ENCODE measurements at regions not wholly inside any gene's neighbourhood (a gene's known extent, or its start where the extent isn't known, plus 50 kb on each side); places are given as distances from the start of the nearest gene placed in this dataset.

DNA sequence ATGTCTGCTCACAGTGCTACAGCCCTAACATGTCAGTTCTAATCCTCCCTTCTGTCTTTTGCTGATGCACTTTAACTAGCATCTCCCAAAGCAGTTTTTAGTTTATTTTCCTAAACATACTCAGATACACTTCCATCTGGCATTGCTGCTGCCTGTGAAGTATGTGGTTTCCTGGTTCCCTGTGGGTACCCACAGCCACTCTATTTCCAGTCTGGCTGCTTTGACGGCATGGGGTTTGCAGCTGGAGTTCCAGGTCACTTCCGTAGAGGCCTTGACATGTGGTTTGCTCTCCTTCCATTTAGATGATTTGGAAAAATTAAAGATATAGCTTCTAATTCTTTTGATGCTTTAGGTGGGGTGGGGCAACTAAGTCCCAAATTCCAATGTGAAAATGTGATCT, 375.5 kb downstream of the PCDH20 start:
- H3K36me3 Mint-ChIP-seq: no peaks in the 10 kb centered on the region
- DNase-seq (ENCODE audit: low spot score) (no peak), ATAC-seq (no peak)
- peaks cover 15% of the 10 kb centered on the region for H3K4me1 Mint-ChIP-seq
- no peak overlapping the region for H3K4me3 Mint-ChIP-seq
- H3K27ac Mint-ChIP-seq: no peak overlapping the region
- ChIA-PET CTCF (no interaction called here), POLR2A (no interaction called here)
- H3K27me3 Mint-ChIP-seq (ENCODE audit: low read depth): no peaks in the 10 kb centered on the region
- TF ChIP-seq GRHL2 (CRISPR knock-in tag; IDR thresholded peaks at IDR 0.05; ENCODE audit: insufficient replicate concordance, severe bottlenecking): no peak
- no peak for TF ChIP-seq ZNF121 (CRISPR knock-in tag; IDR thresholded peaks at IDR 0.05)
- no peak for TF ChIP-seq FOXP1 (CRISPR knock-in tag; IDR thresholded peaks at IDR 0.05; ENCODE audit: borderline replicate concordance)
- TF ChIP-seq ZNF263 (CRISPR knock-in tag; IDR thresholded peaks at IDR 0.05; ENCODE audit: low read depth): no peak
- TF ChIP-seq E2F4 (CRISPR knock-in tag; IDR thresholded peaks at IDR 0.05; ENCODE audit: borderline replicate concordance, low read depth): no peak
- TF ChIP-seq, protein P1, sequence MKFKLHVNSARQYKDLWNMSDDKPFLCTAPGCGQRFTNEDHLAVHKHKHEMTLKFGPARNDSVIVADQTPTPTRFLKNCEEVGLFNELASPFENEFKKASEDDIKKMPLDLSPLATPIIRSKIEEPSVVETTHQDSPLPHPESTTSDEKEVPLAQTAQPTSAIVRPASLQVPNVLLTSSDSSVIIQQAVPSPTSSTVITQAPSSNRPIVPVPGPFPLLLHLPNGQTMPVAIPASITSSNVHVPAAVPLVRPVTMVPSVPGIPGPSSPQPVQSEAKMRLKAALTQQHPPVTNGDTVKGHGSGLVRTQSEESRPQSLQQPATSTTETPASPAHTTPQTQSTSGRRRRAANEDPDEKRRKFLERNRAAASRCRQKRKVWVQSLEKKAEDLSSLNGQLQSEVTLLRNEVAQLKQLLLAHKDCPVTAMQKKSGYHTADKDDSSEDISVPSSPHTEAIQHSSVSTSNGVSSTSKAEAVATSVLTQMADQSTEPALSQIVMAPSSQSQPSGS (CRISPR knock-in tag; IDR thresholded peaks at IDR 0.05; ENCODE audit: borderline replicate concordance, low read depth): no peak
- no peak for TF ChIP-seq OVOL2 (CRISPR knock-in tag; IDR thresholded peaks at IDR 0.05; ENCODE audit: borderline replicate concordance)
- TF ChIP-seq, protein P2, sequence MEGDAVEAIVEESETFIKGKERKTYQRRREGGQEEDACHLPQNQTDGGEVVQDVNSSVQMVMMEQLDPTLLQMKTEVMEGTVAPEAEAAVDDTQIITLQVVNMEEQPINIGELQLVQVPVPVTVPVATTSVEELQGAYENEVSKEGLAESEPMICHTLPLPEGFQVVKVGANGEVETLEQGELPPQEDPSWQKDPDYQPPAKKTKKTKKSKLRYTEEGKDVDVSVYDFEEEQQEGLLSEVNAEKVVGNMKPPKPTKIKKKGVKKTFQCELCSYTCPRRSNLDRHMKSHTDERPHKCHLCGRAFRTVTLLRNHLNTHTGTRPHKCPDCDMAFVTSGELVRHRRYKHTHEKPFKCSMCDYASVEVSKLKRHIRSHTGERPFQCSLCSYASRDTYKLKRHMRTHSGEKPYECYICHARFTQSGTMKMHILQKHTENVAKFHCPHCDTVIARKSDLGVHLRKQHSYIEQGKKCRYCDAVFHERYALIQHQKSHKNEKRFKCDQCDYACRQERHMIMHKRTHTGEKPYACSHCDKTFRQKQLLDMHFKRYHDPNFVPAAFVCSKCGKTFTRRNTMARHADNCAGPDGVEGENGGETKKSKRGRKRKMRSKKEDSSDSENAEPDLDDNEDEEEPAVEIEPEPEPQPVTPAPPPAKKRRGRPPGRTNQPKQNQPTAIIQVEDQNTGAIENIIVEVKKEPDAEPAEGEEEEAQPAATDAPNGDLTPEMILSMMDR (IDR thresholded peaks at IDR 0.05): no peak
- no peak for TF ChIP-seq SOX15 (CRISPR knock-in tag; IDR thresholded peaks at IDR 0.05)
- H3K9me3 Mint-ChIP-seq: peaks cover 4% of the 10 kb centered on the region; the same call in 1 of the 2 replicates

DNA sequence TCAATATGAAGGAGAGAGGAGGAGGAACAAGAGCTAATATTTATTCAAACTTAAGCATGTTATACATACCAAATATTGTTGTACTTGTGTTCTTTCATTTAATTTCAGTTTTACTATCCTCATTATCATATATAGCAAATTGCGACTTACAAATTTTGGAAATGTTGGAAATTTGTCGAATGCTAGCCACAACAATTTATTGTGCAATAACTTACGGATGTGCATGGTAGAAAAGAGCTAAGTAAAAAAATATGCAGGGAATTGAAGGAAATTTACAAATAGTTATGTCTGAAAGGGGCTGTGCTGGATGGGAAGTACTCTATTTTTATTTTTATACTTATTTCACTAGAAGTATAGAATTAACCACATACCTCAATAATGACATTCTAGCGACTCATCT, 376.3 kb downstream of the PCDH20 start:
- Mint-ChIP-seq H3K4me3 (no peak overlapping the region), H3K36me3 (no peaks in the 10 kb centered on the region), H3K4me1 (peaks cover 9% of the 10 kb centered on the region), H3K9me3 (peaks cover 4% of the 10 kb centered on the region; the same call in 1 of the 2 replicates), H3K27ac (no peak overlapping the region), H3K27me3 (ENCODE audit: low read depth) (no peaks in the 10 kb centered on the region)
- DNase-seq (ENCODE audit: low spot score) (no peak), ATAC-seq (no peak)
- TF ChIP-seq MLX (CRISPR knock-in tag; IDR thresholded peaks at IDR 0.05): no peak
- TF ChIP-seq ATF6 (CRISPR knock-in tag; IDR thresholded peaks at IDR 0.05): no peak
- POLR2A ChIA-PET: no interaction called here
- CTCF ChIA-PET: no interaction called here

DNA sequence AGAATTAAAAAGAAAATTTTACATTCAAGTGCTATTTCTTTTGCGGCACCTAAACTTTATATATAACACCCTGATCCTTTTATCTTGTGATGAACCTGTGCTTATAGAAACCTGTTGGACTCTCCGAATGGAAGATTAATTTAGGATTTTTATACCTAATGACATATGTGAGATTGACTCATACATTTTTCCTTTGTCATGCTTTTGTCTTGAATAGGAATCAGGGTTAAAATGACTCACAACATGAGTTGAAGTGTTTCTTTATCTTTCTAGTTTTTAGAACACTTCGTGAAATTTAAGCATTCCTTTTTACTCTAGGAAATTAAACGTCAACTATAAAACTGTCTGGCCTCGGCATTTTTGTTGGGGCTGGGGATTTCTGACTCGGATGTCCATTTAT, 378.9 kb downstream of the PCDH20 start:
- DNase-seq (ENCODE audit: low spot score): no peak
- no peak overlapping the region for H3K4me3 Mint-ChIP-seq
- no peaks in the 10 kb centered on the region for H3K36me3 Mint-ChIP-seq
- peaks cover 4% of the 10 kb centered on the region; the same call in 1 of the 2 replicates for H3K9me3 Mint-ChIP-seq
- ATAC-seq: no peak
- ChIA-PET POLR2A (no interaction called here), CTCF (no interaction called here)
- no peaks in the 10 kb centered on the region for H3K27me3 Mint-ChIP-seq (ENCODE audit: low read depth)
- H3K4me1 Mint-ChIP-seq: peaks cover under 1% of the 10 kb centered on the region; the same call in 1 of the 2 replicates
- no peak overlapping the region for H3K27ac Mint-ChIP-seq
- TF ChIP-seq AFF4 (CRISPR knock-in tag; IDR thresholded peaks at IDR 0.05; ENCODE audit: borderline replicate concordance): no peak
- TF ChIP-seq FOXK1 (CRISPR knock-in tag; IDR thresholded peaks at IDR 0.05): no peak
- TF ChIP-seq ATF6 (CRISPR knock-in tag; IDR thresholded peaks at IDR 0.05): no peak
- TF ChIP-seq NR3C1 (CRISPR knock-in tag; conservative IDR thresholded peaks at IDR 0.05; ENCODE audit: low read depth): no peak
- no peak for TF ChIP-seq FOXJ3 (CRISPR knock-in tag; IDR thresholded peaks at IDR 0.05; ENCODE audit: borderline replicate concordance)
- TF ChIP-seq ZNF263 (CRISPR knock-in tag; IDR thresholded peaks at IDR 0.05; ENCODE audit: low read depth): no peak
- no peak for TF ChIP-seq CREB1 (CRISPR knock-in tag; IDR thresholded peaks at IDR 0.05)
- TF ChIP-seq EMX1 (CRISPR knock-in tag; IDR thresholded peaks at IDR 0.05): no peak
- no peak for TF ChIP-seq NR1H2 (CRISPR knock-in tag; IDR thresholded peaks at IDR 0.05)

All from WTC11 (cell line).